ENCODE measurements at regions not wholly inside any gene's neighbourhood (a gene's known extent, or its start where the extent isn't known, plus 50 kb on each side); places are given as distances from the start of the nearest gene placed in this dataset.

GRCh38 chr2:38224821-38225437 lies 149.0 kb upstream of the CYP1B1 start:
- ChIA-PET CTCF (interaction anchor here (0.9 to 1.9 kb wide), 2 partner anchors 9 to 149 kb away, joined by 4 to 12 read pairs; partner anchors contain the start of gene CYP1B1), POLR2A (no interaction called here)
- Mint-ChIP-seq H3K27ac (peak overlapping the region; percentile 31), H3K4me1 (peaks cover 22% of the 10 kb centered on the region), H3K27me3 (ENCODE audit: low read depth) (peaks cover 4% of the 10 kb centered on the region), H3K4me3 (no peak overlapping the region), H3K36me3 (no peaks in the 10 kb centered on the region), H3K9me3 (peaks cover 5% of the 10 kb centered on the region)
- TF ChIP-seq PRRX2 (CRISPR knock-in tag; IDR thresholded peaks at IDR 0.05) (no peak), ZNF423 (CRISPR knock-in tag; IDR thresholded peaks at IDR 0.05) (0 out of 2 replicates have a peak, but pooled peaks have one; percentile 9), NR2C2 (CRISPR knock-in tag; IDR thresholded peaks at IDR 0.05) (no peak), ZNF317 (CRISPR knock-in tag; IDR thresholded peaks at IDR 0.05; ENCODE audit: borderline replicate concordance, low read depth) (no peak), ETV6 (CRISPR knock-in tag; IDR thresholded peaks at IDR 0.05) (0 out of 2 replicates have a peak, but pooled peaks have one; percentile 38)
- ATAC-seq (peak; percentile 99), DNase-seq (ENCODE audit: low spot score) (no peak)

GRCh38 chr2:38224181-38224580 lies 148.2 kb upstream of the CYP1B1 start:
- ChIA-PET POLR2A (no interaction called here), CTCF (interaction anchor here (1.9 kb wide), 1 partner anchor 10 kb away, joined by 12 read pairs; no protein-coding TSS in a partner anchor)
- ATAC-seq (no peak), DNase-seq (ENCODE audit: low spot score) (no peak)
- Mint-ChIP-seq H3K36me3 (no peaks in the 10 kb centered on the region), H3K9me3 (peaks cover 9% of the 10 kb centered on the region), H3K27ac (no peak overlapping the region), H3K4me3 (no peak overlapping the region), H3K4me1 (peaks cover 22% of the 10 kb centered on the region), H3K27me3 (ENCODE audit: low read depth) (peaks cover 4% of the 10 kb centered on the region)
- TF ChIP-seq ZBTB43 (CRISPR knock-in tag; IDR thresholded peaks at IDR 0.05) (no peak), EMX1 (CRISPR knock-in tag; IDR thresholded peaks at IDR 0.05) (no peak), CREM (CRISPR knock-in tag; IDR thresholded peaks at IDR 0.05) (no peak), ATF6 (CRISPR knock-in tag; IDR thresholded peaks at IDR 0.05) (no peak), FOXP1 (CRISPR knock-in tag; IDR thresholded peaks at IDR 0.05; ENCODE audit: borderline replicate concordance) (no peak), ATF1 (CRISPR knock-in tag; IDR thresholded peaks at IDR 0.05) (no peak), ERG (CRISPR knock-in tag; IDR thresholded peaks at IDR 0.05) (no peak), HMGXB4 (CRISPR knock-in tag; IDR thresholded peaks at IDR 0.05) (no peak), JUN (CRISPR knock-in tag; IDR thresholded peaks at IDR 0.05) (no peak), ZNF281 (CRISPR knock-in tag; IDR thresholded peaks at IDR 0.05) (no peak), MLX (CRISPR knock-in tag; IDR thresholded peaks at IDR 0.05) (no peak), ZNF396 (CRISPR knock-in tag; IDR thresholded peaks at IDR 0.05; ENCODE audit: borderline replicate concordance) (no peak), PREB (CRISPR knock-in tag; IDR thresholded peaks at IDR 0.05; ENCODE audit: borderline replicate concordance) (no peak), NR1H2 (CRISPR knock-in tag; IDR thresholded peaks at IDR 0.05) (no peak)
